SK-N-MC (cell line): ENCODE measurements at regions not wholly inside any gene's neighbourhood (a gene's known extent, or its start where the extent isn't known, plus 50 kb on each side); places are given as distances from the start of the nearest gene placed in this dataset.

ENCODE experiments used
- DNase-seq: peaks from one replicate; pipeline ENCODE4 v3.0.0-alpha.2; 2011; ENCODE audit warnings: low read depth, low spot score
- H3K27ac ChIP-seq: fragments of 200-600 bp; sonication (generic); 2 replicates; pipeline ENCODE4 v1.5.1; 2016; ENCODE audit warnings: mixed run types
- H3K36me3 ChIP-seq: fragments of 200-600 bp; sonication (generic); 2 replicates; pipeline ENCODE4 v1.6.1; 2017; ENCODE audit warnings: antibody characterized with exemption, low read length, mixed read lengths; ENCODE audit not compliant: insufficient read depth
- H3K4me3 ChIP-seq: fragments of 200-600 bp; sonication (generic); 2 replicates; pipeline ENCODE4 v1.5.1; 2016
- H3K9ac ChIP-seq: fragments of 200-600 bp; sonication (generic); 2 replicates; pipeline ENCODE4 v1.8.0; 2017; ENCODE audit warnings: mixed run types, mixed read lengths; ENCODE audit not compliant: insufficient read length
- H3K9me3 ChIP-seq: fragments of 200-600 bp; sonication (generic); 2 replicates; pipeline ENCODE4 v1.6.1; 2017; ENCODE audit warnings: low read depth, mild to moderate bottlenecking, antibody characterized with exemption, low read length, moderate library complexity, mixed read lengths
- EZH2 ChIP-seq: fragments of 200-600 bp; sonication (generic); IDR thresholded peaks from one replicate; pipeline ENCODE4 v1.6.1; 2017; ENCODE audit warnings: antibody characterized with exemption
- FOXP2 ChIP-seq: optimal IDR thresholded peaks from 2 replicates; pipeline ENCODE3; 2011; ENCODE audit warnings: mild to moderate bottlenecking, moderate library complexity; ENCODE audit not compliant: insufficient read depth; ENCODE audit errors: extremely low read length, control extremely low read depth
- POLR2AphosphoS5 ChIP-seq: IDR thresholded peaks from 2 replicates; pipeline ENCODE4 v1.6.1; 2012; ENCODE audit warnings: mild to moderate bottlenecking, low read depth, low read length, borderline replicate concordance

DNA sequence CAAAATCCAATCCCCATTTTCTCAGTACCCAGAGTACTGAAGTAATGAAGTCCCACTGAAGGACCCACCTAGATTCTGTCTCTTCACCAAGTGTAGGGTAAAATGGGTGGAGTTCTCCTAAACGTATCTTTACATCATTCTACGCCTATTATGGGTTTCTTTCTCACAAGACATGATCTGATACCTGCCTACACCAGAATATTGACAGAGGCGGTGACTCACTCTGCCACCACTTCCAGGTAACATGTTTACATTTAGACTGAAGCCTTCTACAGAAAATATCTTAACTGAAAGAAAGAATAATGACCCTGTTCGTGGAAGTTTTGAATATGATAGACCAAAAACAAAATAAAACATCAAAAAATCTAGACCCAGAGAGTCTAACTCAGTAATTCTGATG, 89.8 kb downstream of the BTG1 start:
- TF ChIP-seq EZH2 (no peak), FOXP2 (no peak), POLR2AphosphoS5 (no peak)
- Histone ChIP-seq H3K4me3 (no peak overlapping the region), H3K9ac (no peak overlapping the region), H3K36me3 (no peaks in the 10 kb centered on the region), H3K9me3 (no peaks in the 10 kb centered on the region), H3K27ac (no peak overlapping the region)
- DNase-seq: no peak

DNA sequence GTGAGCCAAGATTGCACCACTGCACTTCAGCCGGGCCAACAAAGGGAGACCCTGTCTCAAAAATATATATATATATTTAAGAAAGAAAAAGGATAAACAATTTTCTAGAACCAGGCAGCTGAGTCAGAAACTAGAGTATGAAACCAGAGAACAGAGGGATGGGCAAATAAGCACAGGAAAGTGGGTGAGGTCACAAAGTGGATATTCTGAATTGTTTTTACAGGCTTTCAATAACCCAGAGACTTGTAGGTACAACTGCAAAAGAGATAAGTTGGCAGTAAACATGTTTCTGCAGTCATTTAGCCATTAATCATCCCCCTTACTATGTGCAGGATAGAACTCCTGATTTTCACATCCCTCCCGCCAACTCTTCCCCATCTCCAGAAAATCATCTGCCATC, 94.2 kb downstream of the BTG1 start:
- DNase-seq: no peak

GRCh38 chr12:92049403-92049802, 96.2 kb downstream of the BTG1 start:
- no peak for TF ChIP-seq EZH2
- no peak for TF ChIP-seq POLR2AphosphoS5
- TF ChIP-seq FOXP2: no peak
- no peak overlapping the region for H3K9ac ChIP-seq
- H3K9me3 ChIP-seq: no peaks in the 10 kb centered on the region
- no peaks in the 10 kb centered on the region for H3K36me3 ChIP-seq
- no peak for DNase-seq
- H3K27ac ChIP-seq: no peak overlapping the region
- H3K4me3 ChIP-seq: no peak overlapping the region

More for the DNA sequence above, 94.2 kb downstream of the BTG1 start:
- Histone ChIP-seq H3K9me3 (no peaks in the 10 kb centered on the region), H3K9ac (no peak overlapping the region), H3K4me3 (no peak overlapping the region), H3K27ac (no peak overlapping the region), H3K36me3 (no peaks in the 10 kb centered on the region)
- TF ChIP-seq POLR2AphosphoS5 (no peak), FOXP2 (no peak), EZH2 (no peak)

GRCh38 chr12:92047393-92047826, 98.2 kb downstream of the BTG1 start:
- Histone ChIP-seq H3K27ac (no peak overlapping the region), H3K4me3 (no peak overlapping the region), H3K9ac (no peak overlapping the region), H3K36me3 (no peaks in the 10 kb centered on the region), H3K9me3 (no peaks in the 10 kb centered on the region)
- DNase-seq: no peak
- TF ChIP-seq POLR2AphosphoS5 (no peak), EZH2 (no peak), FOXP2 (no peak)

GRCh38 chr12:92046557-92047392, 98.9 kb downstream of the BTG1 start:
- Histone ChIP-seq H3K9ac (no peak overlapping the region), H3K27ac (no peak overlapping the region)

GRCh38 chr12:92045852-92046251, 99.8 kb downstream of the BTG1 start:
- no peak overlapping the region for H3K4me3 ChIP-seq
- TF ChIP-seq FOXP2: no peak
- TF ChIP-seq POLR2AphosphoS5: no peak
- no peak for TF ChIP-seq EZH2
- H3K27ac ChIP-seq: no peak overlapping the region

More at GRCh38 chr12:92046557-92047392, 98.9 kb downstream of the BTG1 start:
- Histone ChIP-seq H3K9me3 (no peaks in the 10 kb centered on the region), H3K4me3 (no peak overlapping the region), H3K36me3 (no peaks in the 10 kb centered on the region)
- TF ChIP-seq EZH2 (no peak), POLR2AphosphoS5 (no peak), FOXP2 (no peak)
- no peak for DNase-seq

GRCh38 chr12:92044435-92044834, 101.2 kb downstream of the BTG1 start:
- no peak for DNase-seq
- H3K27ac ChIP-seq: no peak overlapping the region
- no peak overlapping the region for H3K9ac ChIP-seq
- H3K9me3 ChIP-seq: no peaks in the 10 kb centered on the region
- H3K36me3 ChIP-seq: no peaks in the 10 kb centered on the region
- H3K4me3 ChIP-seq: no peak overlapping the region
- no peak for TF ChIP-seq FOXP2
- TF ChIP-seq POLR2AphosphoS5: no peak
- no peak for TF ChIP-seq EZH2

More at GRCh38 chr12:92045852-92046251, 99.8 kb downstream of the BTG1 start:
- Histone ChIP-seq H3K9me3 (no peaks in the 10 kb centered on the region), H3K36me3 (no peaks in the 10 kb centered on the region), H3K9ac (no peak overlapping the region)
- DNase-seq: no peak

GRCh38 chr12:92042791-92043531, 102.7 kb downstream of the BTG1 start:
- Histone ChIP-seq H3K36me3 (no peaks in the 10 kb centered on the region), H3K9me3 (no peaks in the 10 kb centered on the region), H3K9ac (no peak overlapping the region), H3K4me3 (no peak overlapping the region), H3K27ac (no peak overlapping the region)
- TF ChIP-seq POLR2AphosphoS5 (no peak), FOXP2 (no peak), EZH2 (no peak)
- no peak for DNase-seq
